CD4-positive, alpha-beta T cell treated with Interleukin-17A for 4 hours (primary cell): ENCODE measurements at regions not wholly inside any gene's neighbourhood (a gene's known extent, or its start where the extent isn't known, plus 50 kb on each side); places are given as distances from the start of the nearest gene placed in this dataset.
"Not testable (repeated sequence)": the region's sequence is repeated elsewhere in the genome, so short reads cannot be mapped to it uniquely, and the experiment has no call there.

Source experiments
- DNase-seq: peaks from one replicate; pipeline ENCODE4 v3.0.0-alpha.2; 2020; ENCODE audit warnings: mixed read lengths

DNA sequence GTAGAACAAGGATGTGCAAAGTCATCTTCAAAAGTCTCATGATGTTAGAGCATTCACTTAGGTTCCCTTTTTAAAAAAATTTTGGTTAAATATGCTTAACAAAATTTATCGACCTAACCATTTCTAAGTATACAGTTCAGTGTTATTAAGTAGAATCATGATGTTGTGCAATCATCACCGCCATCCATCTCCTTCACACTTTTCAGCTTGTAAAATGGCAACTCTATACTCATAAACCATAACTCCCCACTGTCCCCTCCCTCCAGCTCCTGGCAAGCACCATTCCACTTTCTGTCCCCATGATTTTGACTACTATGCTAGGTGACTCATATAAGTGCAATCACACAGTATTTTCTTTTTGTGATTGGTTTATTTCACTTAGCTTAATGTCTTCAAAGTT, 895.0 kb downstream of the TBL1XR1 start:
- no peak for DNase-seq

DNA sequence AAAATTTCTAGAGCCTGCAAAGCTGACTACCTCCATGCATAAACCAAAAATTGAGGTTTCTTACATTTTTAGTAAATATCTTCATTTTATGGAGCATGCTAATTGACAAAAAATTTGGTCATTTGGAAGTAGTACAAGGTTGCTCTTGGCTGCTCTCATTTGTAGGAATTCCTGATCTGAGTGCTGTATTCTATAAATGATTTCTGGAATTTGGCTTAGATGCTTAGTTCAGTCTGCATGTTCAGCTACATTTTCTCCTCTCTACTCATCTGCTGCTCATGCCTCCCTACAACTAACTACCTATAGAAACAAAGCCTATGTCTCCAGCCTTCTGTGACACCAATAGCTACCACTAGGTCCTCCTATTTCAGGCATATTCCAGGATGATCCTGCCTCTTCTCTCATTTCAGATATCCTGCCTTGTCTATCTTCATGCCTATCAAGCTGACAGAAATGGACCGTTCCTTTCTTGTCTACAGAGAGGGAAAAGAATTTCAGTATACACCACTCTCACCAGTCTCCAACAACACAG, 901.1 kb downstream of the TBL1XR1 start:
- no peak for DNase-seq

DNA sequence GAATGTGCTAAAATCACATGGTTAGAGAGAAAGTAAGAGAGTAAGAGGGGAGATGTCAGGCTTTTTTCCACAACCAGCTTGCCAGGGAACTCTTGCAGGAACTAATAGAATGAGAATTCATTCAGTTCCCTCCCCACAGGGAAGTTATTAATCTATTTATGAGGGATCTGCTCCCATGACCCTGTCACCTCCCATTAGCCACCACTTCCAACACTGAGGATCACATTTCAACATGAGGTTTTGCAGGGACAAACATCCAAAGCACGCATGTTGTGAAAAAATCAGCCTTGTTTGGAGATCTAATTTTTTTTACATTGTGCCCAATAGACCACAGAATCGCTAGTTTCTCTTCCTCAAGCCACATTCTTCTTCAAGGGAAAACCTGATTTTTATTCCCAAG, 904.0 kb downstream of the TBL1XR1 start:
- no peak for DNase-seq

DNA sequence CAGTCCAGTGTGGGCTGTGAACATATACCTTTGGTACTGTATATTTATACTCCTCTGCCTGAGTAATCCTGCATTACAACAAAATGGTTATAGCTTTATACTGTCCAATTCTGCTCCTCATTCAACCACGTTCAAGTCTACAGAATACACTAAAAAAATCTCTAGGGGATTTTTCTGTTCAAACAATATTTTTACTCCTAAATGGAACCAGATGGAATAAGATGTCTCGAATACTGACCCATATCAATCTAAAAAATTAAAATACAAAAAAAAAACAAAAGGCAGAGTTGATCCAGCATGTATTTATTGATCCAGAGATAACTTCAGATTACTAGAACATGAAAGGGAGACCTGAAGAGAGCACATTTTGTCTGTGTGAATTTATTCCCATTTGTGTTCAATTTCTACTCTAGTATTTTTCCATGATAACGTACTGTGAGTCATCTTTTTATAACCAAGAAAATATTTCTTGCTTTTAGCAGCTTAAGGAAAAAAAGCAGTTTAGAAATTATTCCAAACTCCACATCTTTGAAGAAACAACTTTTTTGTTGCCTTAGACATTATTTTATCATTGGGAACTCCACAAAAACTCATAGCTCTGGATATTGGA, 910.7 kb downstream of the TBL1XR1 start:
- no peak for DNase-seq

DNA sequence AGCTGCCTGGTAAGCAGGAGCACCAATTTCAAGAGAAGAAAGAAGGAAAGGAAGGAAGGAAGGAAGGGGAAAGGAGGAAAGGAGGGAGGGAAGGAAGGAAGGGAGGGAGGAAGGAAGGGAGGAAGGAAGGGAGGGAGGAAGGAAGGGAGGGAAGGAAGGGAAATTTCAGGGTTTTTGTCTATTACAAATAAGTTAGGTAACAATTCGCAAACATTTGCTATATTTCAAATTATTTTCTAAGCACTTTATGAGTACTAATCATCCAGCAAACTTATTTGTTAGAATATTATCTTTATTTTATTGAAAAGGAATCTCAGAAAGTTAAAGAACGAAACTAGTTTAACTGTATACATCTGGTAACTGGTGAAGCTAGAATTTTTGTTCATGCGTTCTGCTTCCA, 921.7 kb downstream of the TBL1XR1 start:
- DNase-seq: no peak

DNA sequence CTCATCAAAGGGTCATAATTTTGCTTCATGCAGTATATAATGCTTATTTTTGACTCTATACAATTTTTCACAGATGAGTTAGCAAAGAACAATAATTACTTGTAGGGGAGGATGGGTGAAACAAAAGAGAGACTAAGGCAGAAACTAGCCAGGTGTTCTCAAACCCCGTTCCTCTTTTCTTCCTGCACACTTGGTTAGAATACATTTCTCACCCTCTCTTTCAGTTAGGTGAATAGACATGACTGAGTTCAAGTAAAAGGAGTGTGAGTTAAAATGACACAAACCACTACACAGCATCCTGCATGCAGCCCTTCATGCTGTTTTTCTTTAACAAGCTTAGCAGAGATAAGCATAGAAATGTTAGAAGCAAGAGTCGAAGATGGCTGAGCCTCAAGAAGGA, 922.2 kb downstream of the TBL1XR1 start:
- DNase-seq: no peak

DNA sequence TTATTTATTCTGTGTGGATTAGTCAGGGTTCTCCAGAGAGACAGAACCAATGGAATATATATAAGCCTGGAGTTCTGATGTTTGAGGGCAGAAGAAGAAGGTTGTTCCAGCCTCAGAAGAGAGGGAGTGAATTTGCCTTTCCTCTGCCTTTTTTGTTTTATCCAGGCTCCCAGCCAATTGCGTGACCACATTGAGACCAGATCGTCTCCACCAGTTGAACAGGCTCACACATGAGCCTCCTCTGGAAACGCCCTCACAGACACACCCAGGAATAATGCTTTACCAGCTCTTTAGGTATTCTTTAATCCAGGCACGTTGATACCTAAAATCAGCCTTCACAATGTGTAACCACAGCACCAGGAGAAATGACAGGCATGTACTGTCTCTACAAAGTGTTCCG, 923.1 kb downstream of the TBL1XR1 start:
- no peak for DNase-seq

DNA sequence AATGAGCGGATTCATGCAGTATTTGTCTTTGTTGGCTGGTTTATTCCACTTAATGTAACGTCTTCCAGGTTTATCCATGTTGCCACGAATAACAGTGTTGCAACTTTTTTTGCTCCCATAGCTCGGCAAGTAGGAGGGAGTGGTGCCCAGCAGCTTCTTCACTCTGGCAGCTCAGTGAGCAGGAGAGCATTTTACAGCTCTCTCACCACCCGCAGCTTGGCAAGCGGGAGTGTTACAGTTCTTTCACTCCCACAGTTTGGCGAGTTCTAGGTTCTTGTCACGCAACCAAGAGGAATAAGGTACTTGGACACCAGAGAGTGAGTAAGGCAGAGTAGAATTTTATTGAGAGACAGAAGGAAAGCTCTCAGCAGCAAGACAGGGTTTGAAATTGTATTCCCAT, 935.2 kb downstream of the TBL1XR1 start:
- DNase-seq: no peak

DNA sequence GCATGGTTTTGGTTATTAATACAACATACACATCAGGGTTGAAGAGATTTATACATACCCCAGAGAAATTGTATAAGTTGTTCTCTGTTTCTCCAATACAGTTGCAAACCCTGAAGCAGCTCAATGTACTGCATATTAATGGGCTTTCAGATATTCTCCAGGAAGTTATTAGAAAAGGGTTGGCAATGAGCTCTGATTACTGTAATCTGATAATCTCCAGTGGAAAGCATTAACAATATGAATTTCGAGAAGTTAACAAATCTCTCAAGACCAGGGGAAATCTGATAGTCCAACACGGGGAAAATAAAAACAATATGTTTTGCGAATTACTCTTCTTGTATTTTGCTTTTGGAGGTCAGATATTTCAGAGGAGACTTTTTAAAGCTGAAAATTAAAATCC, 950.1 kb downstream of the TBL1XR1 start:
- no peak for DNase-seq

DNA sequence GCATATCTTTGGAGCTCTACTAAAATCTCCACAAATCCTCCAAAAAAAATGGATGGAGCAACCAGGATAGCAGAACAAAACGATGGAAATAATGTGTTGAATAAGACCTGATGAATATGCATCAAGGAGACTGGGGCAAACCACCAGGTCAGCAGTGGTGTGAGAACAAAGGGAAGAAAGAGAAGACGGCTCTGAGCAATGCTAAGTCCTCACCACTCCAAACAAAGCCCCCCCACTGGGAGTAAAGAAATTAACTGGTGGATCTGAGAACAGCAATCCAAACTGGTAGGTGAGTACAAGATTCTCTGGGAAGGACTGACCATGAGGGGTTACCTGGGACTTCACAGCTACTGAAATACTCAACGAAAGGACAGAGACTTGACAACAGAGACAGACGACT, 977.3 kb downstream of the TBL1XR1 start:
- DNase-seq: no peak

DNA sequence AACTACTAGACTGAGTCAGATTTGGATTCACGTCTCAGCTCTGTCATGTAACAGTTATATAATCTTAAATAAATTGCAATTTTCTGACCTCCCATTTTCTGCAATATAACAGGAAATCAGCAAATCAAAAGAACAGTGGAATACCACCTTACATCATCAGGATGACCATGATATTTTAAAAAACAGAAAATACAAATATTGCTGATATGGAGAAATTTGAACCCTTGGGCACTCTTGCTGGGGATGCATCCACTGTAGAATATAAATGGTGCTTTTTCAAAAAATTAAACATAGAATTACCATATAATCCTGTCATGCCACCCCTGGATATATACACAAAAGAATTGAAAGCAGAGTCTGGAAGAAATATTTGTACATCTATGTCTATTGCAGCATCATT, 982.5 kb downstream of the TBL1XR1 start:
- DNase-seq: no peak

DNA sequence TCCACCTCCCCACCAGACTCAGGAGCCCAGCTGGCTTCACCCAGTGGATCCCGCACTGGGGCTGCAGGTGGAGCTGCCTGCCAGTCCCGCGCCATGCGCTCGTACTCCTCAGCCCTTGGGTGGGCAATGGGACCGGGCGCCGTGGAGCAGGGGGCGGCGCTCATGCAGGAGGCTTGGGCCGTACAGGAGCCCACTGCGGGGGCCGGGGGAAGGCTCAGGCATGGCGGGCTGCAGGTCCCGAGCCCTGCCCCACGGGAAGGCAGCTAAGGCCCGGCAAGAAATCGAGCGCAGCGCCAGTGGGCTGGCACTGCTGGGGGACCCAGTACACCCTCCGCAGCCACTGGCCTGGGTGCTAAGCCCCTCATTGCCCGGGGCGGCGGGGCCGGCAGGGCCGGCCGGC, 984.0 kb downstream of the TBL1XR1 start:
- not testable (repeated sequence) for DNase-seq

DNA sequence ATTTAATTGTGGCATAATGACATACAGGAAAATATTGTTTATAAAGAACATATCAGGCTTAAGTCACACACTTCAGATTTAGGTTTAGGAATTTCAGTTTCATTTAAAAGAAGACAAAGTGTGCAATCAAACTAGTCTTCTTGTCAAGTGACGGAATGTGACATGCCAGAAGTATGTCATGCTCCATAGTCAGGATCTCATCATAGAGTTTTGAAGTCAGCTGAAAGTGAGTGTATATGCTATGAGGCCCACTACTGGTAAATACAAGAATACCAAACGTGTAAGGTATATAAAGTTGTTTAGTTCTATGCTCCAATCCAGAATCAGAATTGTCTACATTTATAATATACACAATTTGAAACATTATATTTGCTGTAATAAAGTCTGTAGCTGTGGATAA, 988.4 kb downstream of the TBL1XR1 start:
- no peak for DNase-seq

DNA sequence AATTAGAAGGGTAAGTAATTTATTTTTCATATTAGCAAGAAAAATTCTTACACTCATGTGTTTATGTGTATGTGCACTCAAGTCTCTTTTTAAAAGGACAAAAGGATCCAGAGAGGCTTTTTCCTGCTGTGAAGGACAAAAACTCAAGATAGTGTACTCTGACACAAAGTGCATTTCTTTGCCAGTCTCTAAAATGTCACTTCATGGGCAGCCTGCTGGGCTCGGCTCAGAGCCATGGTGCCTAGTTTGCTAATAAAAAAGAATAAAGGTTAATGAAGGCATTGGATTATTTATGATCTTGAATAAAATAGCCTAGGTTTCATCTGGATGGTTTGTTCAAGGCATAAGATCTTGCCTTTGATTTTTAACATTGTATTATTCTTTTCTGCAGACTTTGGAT, 989.0 kb downstream of the TBL1XR1 start:
- no peak for DNase-seq

DNA sequence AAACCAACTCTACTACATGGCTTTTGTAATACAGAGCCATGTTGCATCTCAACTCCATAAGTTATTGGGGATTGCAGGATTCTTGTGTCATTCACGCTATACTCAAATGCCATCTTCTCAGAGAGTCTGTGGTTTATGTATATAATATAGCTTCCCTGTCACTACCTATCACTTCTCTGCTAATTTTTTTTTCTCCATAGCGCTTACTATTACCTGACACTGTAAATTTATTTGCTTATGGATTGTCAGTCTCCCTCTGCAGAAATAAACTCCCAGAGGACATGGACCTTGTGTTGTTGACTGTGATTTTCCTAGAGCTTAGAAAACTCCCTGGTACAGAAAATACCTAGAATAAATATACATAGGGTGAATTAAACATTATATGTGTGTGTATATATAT, 990.5 kb downstream of the TBL1XR1 start:
- no peak for DNase-seq

DNA sequence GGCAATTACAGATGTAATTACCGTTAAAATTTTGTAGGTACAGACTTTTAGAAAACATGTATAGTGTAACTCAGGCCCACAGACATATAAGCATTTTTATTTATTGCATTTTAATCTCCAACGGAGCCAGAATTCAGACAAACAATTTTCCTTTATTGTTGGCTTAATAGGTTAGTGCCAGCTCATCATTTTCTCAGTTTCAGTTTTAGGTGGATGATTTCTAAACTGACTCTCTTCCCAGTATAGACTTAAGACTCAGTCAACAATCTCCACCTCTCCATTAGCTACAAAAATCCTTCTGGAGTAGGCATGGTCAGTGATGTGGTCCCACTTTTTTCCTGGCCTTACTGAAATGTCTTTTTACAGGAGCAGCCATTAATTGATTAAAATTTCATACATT, 994.6 kb downstream of the TBL1XR1 start:
- no peak for DNase-seq

DNA sequence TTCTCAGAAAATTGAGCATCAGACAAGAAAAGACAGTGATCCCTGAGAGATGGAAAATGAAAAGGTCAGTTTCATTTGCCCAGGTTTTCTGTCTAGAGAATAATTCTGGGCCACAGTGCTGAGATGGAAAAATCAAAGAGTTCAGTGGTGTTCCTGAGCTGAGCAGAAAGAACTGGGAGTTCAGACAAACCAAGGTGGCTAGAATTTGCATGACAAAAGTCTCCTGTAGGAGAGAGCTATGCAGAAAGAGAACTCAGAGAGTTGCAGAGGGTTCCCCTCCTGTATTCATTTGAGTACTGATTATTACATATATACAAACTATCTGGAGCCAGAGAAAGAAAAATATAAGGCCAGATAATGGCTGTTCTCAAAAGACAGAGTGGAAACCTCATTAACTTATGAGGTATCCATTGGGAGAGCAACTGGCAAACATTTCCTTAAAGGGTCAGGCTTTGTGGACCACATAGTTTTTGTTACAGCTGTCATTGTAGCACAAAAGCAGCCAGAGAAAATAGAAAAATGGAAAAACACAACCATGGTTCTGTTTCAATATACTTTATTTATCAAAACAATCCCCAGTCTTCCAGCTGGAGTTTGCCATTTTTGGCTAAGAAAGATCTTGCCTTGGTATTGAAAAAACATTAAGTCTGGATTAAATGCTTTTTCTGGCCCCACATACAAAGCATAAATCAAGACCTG, 1004.1 kb downstream of the TBL1XR1 start:
- DNase-seq: no peak

DNA sequence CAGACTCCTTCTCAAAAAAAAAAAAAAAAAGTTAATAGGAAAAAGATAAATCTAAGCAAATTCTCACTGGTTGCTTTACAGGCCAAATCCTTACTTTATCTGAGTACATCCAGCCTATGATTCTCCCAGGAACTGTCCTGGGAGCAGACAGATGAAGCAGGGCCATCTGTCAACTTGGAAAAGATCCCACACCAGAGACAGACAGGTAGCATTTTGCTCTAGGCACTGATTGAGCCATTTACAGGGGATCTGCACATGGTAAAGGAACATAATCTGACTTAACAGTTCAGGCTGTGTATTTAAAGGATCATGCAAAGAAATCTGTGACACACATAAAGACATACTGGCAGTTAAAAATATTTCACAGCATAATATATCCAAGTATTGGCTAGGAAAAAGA, 1006.5 kb downstream of the TBL1XR1 start:
- DNase-seq: no peak

DNA sequence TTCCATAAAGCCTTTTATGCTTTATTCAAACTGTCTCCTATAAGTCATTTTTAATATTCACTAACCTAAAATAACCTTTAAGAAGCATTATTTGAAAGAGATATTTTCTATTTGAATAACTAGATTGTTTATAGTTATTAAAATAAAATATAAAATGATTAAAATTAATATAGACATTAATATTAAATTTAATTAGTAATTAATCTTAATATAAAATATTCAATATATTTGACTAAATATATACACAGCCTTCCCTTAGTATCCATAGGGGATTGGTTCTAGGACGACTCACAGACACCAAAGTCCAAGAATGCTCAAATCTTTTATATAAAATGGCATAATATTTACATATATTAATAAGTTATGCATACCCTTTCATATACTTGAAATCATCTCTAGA, 1014.1 kb downstream of the TBL1XR1 start:
- DNase-seq: no peak

DNA sequence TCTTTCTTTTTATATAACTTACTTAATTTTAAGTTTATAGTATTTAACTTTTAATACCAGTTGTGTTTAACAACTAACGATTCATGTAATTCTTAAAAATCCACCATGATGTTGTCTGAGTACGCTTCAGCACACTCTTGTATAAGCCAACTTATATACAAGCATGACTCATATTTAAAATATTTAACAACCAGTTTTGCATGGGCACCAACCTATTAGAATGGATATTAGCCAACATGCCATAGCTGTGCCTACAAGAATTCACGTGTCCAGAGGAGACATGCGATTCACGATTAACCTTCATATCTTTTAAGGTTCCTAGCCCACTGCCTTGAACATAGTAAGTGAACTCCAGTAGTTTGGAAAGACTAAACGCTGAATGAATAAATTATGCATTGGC, 1023.2 kb downstream of the TBL1XR1 start:
- DNase-seq: no peak

DNA sequence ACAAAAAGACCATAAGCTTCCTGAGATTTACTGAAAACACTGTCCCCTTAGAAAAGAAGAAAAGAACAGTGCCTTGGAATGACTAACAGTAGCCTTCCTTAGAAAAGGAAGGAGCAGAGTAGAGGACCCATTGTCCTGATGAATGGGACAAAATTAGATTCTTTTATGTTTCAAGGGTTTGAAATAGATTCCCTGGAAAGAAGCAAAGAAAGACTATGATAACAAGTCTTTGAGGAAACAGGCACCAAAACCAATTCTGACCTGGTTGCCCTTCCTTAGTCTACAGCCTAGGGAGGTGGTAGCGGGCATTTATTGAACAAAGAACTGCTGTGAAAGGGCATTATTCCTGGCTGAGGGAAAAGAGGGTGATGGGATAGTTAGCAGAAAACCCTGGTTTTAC, 1024.8 kb downstream of the TBL1XR1 start:
- DNase-seq: no peak

DNA sequence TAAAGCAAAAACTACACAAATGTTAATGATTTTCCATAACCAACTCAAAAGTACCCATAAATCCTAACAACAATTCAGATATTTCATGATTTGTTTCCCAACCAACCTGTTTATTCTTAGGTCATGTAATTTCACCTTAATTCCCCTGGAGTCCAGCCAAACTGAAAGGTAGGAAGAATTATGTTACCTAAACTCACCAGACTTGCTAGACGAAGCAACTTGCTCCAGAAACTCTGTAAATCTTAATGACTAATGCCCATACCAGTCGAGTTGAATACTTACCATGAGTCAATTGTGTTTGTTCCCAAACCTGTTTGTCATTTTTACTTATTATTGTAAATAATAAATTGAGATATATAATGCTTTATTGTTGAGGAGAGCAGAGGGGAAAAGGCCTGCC, 1030.0 kb downstream of the TBL1XR1 start:
- DNase-seq: no peak

DNA sequence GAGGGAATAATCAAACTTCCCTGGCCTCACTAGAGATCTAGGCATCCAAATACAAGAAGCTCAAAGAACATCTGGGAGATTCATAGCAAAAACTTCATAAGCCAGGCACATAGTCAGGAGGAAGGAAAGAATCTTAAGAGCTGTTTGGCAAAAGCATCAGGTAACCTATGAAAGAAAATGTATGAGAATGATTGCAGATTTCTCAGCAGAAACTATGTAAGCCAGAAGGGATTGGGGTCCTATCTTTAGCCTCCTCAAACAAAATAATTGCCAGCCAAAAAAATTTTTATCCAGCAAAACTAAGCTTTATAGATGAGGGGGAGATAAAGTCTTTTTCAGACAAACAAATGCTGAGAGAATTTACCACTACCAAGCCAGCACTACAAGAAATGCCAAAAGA, 1036.3 kb downstream of the TBL1XR1 start:
- no peak for DNase-seq

DNA sequence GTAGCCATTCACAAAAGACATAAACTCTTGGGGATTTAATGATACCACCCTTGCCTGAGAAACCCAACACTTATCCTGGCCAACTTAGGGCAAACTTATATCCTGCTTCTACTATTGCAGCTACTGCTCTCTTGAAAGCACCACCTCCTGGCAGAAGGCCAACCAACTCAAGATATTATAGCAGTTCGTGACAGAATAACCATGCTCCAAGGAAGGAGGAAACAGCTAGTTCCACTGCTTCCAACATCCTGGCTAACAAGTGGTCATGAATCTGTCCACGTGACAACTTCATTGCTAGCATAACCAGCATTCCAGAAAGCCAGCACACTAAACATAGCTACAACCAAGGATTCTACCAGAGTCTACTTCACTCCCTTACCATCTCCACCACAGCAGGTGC, 1037.5 kb downstream of the TBL1XR1 start:
- no peak for DNase-seq

DNA sequence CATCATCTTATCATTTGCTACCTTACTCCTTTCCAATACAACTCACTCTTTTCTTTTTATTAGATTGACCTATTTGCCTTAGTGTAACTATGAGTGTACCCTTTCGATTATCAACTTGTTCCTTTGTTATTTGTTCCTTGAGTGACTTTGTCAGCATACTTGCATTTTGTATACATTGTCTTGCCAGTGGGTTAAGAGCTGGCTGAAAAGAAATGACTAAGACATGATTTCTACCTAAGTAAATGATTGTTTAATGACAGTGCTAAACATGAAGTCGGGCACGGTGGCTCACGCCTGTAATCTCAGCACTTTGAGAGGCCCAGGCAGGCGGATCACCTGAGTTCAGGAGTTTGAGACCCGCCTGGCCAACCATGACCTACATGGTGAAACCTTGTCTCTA, 1042.3 kb downstream of the TBL1XR1 start:
- DNase-seq: no peak
